GM21447 (cell line): ENCODE measurements at regions not wholly inside any gene's neighbourhood (a gene's known extent, or its start where the extent isn't known, plus 50 kb on each side); places are given as distances from the start of the nearest gene placed in this dataset.
A peak's percentile ranks its signal among the peaks of the same experiment; 100 is the strongest.

Experiments used
- ATAC-seq: cut with Tn5 transposase; IDR thresholded peaks from one replicate; pipeline ENCODE4 v1.9.1; 2021; ENCODE audit not compliant: unreplicated experiment

- ATAC-seq = no peak
These were observed 160.7 kb upstream of the COBL start for GRCh38 chr7:51477323-51477722.

- no peak for ATAC-seq
These were observed 159.4 kb upstream of the COBL start for GRCh38 chr7:51476026-51476425.

- ATAC-seq = no peak
These were observed 156.3 kb upstream of the COBL start for GRCh38 chr7:51472873-51473272.

GRCh38 chr7:51471981-51472296, 155.3 kb upstream of the COBL start:
- ATAC-seq = no peak

- ATAC-seq = no peak
These were observed 154.8 kb upstream of the COBL start for GRCh38 chr7:51471210-51471980.

GRCh38 chr7:51467384-51468017, 150.9 kb upstream of the COBL start:
- ATAC-seq = no peak

- ATAC-seq = no peak
These were observed 143.2 kb upstream of the COBL start for GRCh38 chr7:51459809-51460208.

GRCh38 chr7:51458693-51459092, 142.1 kb upstream of the COBL start:
- ATAC-seq = no peak

GRCh38 chr7:51457079-51457478, 140.5 kb upstream of the COBL start:
- ATAC-seq = no peak

- no peak for ATAC-seq
These were observed 139.9 kb upstream of the COBL start for GRCh38 chr7:51456431-51457060.

GRCh38 chr7:51455948-51456347, 139.3 kb upstream of the COBL start:
- no peak for ATAC-seq

- ATAC-seq = no peak
These were observed 138.9 kb upstream of the COBL start for GRCh38 chr7:51455513-51455912.

- ATAC-seq = no peak
These were observed 138.5 kb upstream of the COBL start for GRCh38 chr7:51455086-51455485.

- ATAC-seq = no peak
These were observed 136.1 kb upstream of the COBL start for GRCh38 chr7:51452694-51453093.

- ATAC-seq = no peak
These were observed 135.3 kb upstream of the COBL start for GRCh38 chr7:51451751-51452476.

GRCh38 chr7:51450541-51450940, 133.9 kb upstream of the COBL start:
- ATAC-seq = no peak

- ATAC-seq = no peak
These were observed 130.2 kb upstream of the COBL start for GRCh38 chr7:51446785-51447184.

GRCh38 chr7:51446356-51446755, 129.7 kb upstream of the COBL start:
- no peak for ATAC-seq

GRCh38 chr7:51444936-51445335, 128.3 kb upstream of the COBL start:
- ATAC-seq = no peak

- peak; percentile 69 for ATAC-seq
These were observed 114.0 kb upstream of the COBL start for GRCh38 chr7:51430480-51431086.

GRCh38 chr7:51428217-51428887, 111.7 kb upstream of the COBL start:
- ATAC-seq = no peak
